ENCODE measurements at regions not wholly inside any gene's neighbourhood (a gene's known extent, or its start where the extent isn't known, plus 50 kb on each side); places are given as distances from the start of the nearest gene placed in this dataset.

DNA sequence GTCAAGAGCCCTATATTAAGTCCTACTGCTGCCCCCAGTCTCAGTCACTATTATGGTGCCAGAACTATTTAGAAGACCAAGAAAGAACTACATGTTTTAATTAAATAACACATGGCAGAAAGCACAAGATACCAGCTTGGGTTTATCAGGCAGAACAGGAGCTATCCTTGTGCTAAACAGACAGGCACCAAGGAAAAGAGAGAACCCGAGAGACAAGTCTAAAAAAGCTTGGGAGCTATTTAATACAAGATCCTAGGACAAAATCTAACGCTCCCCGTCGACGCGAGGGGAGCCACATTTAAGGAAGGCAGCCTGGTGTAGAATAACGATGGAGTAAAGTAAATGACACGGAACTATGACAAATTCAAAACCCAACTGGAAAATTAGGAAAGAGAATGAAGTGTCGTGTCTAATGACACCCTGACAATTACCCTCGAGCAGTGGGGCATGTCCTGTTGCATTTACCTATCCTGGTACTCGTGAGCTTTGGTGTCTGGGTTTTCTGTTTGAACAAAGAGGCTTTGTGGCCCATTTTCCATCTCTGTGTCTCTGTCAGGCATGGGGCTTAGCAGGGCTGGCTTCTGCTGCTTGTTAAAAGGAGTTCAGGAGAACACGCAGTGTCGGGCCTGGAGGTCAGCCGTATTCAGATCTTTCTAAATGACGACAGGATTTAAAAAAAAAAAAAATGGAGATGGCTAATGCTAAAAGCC is 140.6 kb downstream of the ETNK1 start:
- no peaks in the 10 kb centered on the region for H4K20me1 ChIP-seq (ENCODE audit: control insufficient read depth, extremely low read depth, insufficient read depth, low read length)
- no peaks in the 10 kb centered on the region for H3K4me1 ChIP-seq (ENCODE audit: control insufficient read depth, extremely low read depth, insufficient read depth, low read length)
- H3K9ac ChIP-seq (ENCODE audit: insufficient read depth, low read length) = no peak overlapping the region
- H3K27ac ChIP-seq (ENCODE audit: insufficient read depth, low read length) = no peak overlapping the region
- no peak for DNase-seq (ENCODE audit: low read depth in 2 of 2)
- H3K4me3 ChIP-seq (replicated peaks in 1 of 4; ENCODE audit: control extremely low read depth in 1 of 4, insufficient read depth in 1 of 4, low read depth in 3 of 4, low read length in 4 of 4) = no peak overlapping the region
- no peaks in the 10 kb centered on the region for H3K27me3 ChIP-seq (ENCODE audit: control insufficient read depth, insufficient read depth, low read length)
- no peak overlapping the region for H2AFZ ChIP-seq (ENCODE audit: low read length)
- TF ChIP-seq, protein P1, sequence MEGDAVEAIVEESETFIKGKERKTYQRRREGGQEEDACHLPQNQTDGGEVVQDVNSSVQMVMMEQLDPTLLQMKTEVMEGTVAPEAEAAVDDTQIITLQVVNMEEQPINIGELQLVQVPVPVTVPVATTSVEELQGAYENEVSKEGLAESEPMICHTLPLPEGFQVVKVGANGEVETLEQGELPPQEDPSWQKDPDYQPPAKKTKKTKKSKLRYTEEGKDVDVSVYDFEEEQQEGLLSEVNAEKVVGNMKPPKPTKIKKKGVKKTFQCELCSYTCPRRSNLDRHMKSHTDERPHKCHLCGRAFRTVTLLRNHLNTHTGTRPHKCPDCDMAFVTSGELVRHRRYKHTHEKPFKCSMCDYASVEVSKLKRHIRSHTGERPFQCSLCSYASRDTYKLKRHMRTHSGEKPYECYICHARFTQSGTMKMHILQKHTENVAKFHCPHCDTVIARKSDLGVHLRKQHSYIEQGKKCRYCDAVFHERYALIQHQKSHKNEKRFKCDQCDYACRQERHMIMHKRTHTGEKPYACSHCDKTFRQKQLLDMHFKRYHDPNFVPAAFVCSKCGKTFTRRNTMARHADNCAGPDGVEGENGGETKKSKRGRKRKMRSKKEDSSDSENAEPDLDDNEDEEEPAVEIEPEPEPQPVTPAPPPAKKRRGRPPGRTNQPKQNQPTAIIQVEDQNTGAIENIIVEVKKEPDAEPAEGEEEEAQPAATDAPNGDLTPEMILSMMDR (conservative IDR thresholded peaks at IDR 0.05 in 1 of 2, IDR thresholded peaks at IDR 0.05 in 1 of 2; ENCODE audit: low read depth in 1 of 2, low read length in 2 of 2) = no peak
- TF ChIP-seq EZH2 (IDR thresholded peaks at IDR 0.05; ENCODE audit: low read length, missing control alignments) = no peak
- no peaks in the 10 kb centered on the region for H3K36me3 ChIP-seq (ENCODE audit: control insufficient read depth, insufficient read depth, low read length)
- no peaks in the 10 kb centered on the region for H3K79me2 ChIP-seq (ENCODE audit: control insufficient read depth, insufficient read depth, low read length)
- H3K4me2 ChIP-seq (ENCODE audit: extremely low read depth, insufficient read depth, low read length) = no peak overlapping the region
- no peaks in the 10 kb centered on the region for H3K9me3 ChIP-seq (ENCODE audit: control insufficient read depth, insufficient read depth, low read depth, low read length)

- no peak for DNase-seq (ENCODE audit: low read depth in 2 of 2)
- Histone ChIP-seq H3K4me2 (ENCODE audit: extremely low read depth, insufficient read depth, low read length) (no peak overlapping the region), H3K36me3 (ENCODE audit: control insufficient read depth, insufficient read depth, low read length) (no peaks in the 10 kb centered on the region), H3K4me1 (ENCODE audit: control insufficient read depth, extremely low read depth, insufficient read depth, low read length) (no peaks in the 10 kb centered on the region), H3K4me3 (replicated peaks in 1 of 4; ENCODE audit: control extremely low read depth in 1 of 4, insufficient read depth in 1 of 4, low read depth in 3 of 4, low read length in 4 of 4) (no peak overlapping the region), H3K79me2 (ENCODE audit: control insufficient read depth, insufficient read depth, low read length) (no peaks in the 10 kb centered on the region), H3K27ac (ENCODE audit: insufficient read depth, low read length) (no peak overlapping the region), H3K27me3 (ENCODE audit: control insufficient read depth, insufficient read depth, low read length) (no peaks in the 10 kb centered on the region), H2AFZ (ENCODE audit: low read length) (no peak overlapping the region), H4K20me1 (ENCODE audit: control insufficient read depth, extremely low read depth, insufficient read depth, low read length) (no peaks in the 10 kb centered on the region), H3K9ac (ENCODE audit: insufficient read depth, low read length) (no peak overlapping the region), H3K9me3 (ENCODE audit: control insufficient read depth, insufficient read depth, low read depth, low read length) (no peaks in the 10 kb centered on the region)
- TF ChIP-seq, protein P1 (conservative IDR thresholded peaks at IDR 0.05 in 1 of 2, IDR thresholded peaks at IDR 0.05 in 1 of 2; ENCODE audit: low read depth in 1 of 2, low read length in 2 of 2) = no peak
- no peak for TF ChIP-seq EZH2 (IDR thresholded peaks at IDR 0.05; ENCODE audit: low read length, missing control alignments)
Observed at GRCh38 chr12:22766911-22767420, 142.0 kb downstream of the ETNK1 start.

DNA sequence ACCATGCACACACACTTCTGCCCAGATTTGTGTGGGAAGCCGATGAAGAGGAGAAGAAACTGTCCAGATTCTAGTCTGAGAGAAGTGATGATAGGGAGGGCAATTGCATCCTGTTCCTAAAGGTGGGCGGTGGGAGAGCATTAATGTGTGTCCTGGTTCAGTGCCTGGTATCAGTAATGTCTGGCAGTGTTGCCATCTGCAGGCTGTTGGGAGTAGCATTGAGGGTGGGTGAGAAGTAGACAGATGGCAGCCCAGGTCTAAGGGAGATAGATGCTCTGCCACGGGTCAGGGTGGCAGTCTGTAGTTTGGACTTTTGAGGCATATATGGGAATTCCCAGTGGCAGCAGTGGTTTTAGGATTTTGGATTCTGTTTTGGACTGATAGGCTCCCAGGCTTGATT is 156.4 kb downstream of the ETNK1 start:
- no peaks in the 10 kb centered on the region for H3K36me3 ChIP-seq (ENCODE audit: control insufficient read depth, insufficient read depth, low read length)
- DNase-seq (ENCODE audit: low read depth in 2 of 2) = no peak

More for the DNA sequence above, 156.4 kb downstream of the ETNK1 start:
- TF ChIP-seq, protein P1 (conservative IDR thresholded peaks at IDR 0.05 in 1 of 2, IDR thresholded peaks at IDR 0.05 in 1 of 2; ENCODE audit: low read depth in 1 of 2, low read length in 2 of 2) = no peak
- no peak for TF ChIP-seq EZH2 (IDR thresholded peaks at IDR 0.05; ENCODE audit: low read length, missing control alignments)
- Histone ChIP-seq H3K9me3 (ENCODE audit: control insufficient read depth, insufficient read depth, low read depth, low read length) (no peaks in the 10 kb centered on the region), H3K27me3 (ENCODE audit: control insufficient read depth, insufficient read depth, low read length) (no peaks in the 10 kb centered on the region), H4K20me1 (ENCODE audit: control insufficient read depth, extremely low read depth, insufficient read depth, low read length) (no peaks in the 10 kb centered on the region), H3K79me2 (ENCODE audit: control insufficient read depth, insufficient read depth, low read length) (no peaks in the 10 kb centered on the region), H3K4me1 (ENCODE audit: control insufficient read depth, extremely low read depth, insufficient read depth, low read length) (no peaks in the 10 kb centered on the region), H3K4me3 (replicated peaks in 1 of 4; ENCODE audit: control extremely low read depth in 1 of 4, insufficient read depth in 1 of 4, low read depth in 3 of 4, low read length in 4 of 4) (no peak overlapping the region), H3K27ac (ENCODE audit: insufficient read depth, low read length) (no peak overlapping the region), H3K9ac (ENCODE audit: insufficient read depth, low read length) (no peak overlapping the region), H2AFZ (ENCODE audit: low read length) (no peak overlapping the region), H3K4me2 (ENCODE audit: extremely low read depth, insufficient read depth, low read length) (no peak overlapping the region)
